Urothelium cell line (cell line): ENCODE measurements at regions not wholly inside any gene's neighbourhood (a gene's known extent, or its start where the extent isn't known, plus 50 kb on each side); places are given as distances from the start of the nearest gene placed in this dataset.
"Not testable (repeated sequence)": the region's sequence is repeated elsewhere in the genome, so short reads cannot be mapped to it uniquely, and the experiment has no call there.

Experiments used
- DNase-seq: peaks from one replicate; pipeline ENCODE4 v3.0.0; 2011; ENCODE audit warnings: low spot score, mixed read lengths
- FAIRE-seq: peaks from 2 replicates; lab custom pipeline; 2011; peaks lifted over from hg19 to GRCh38; lab: Jason Lieb, UNC

DNA sequence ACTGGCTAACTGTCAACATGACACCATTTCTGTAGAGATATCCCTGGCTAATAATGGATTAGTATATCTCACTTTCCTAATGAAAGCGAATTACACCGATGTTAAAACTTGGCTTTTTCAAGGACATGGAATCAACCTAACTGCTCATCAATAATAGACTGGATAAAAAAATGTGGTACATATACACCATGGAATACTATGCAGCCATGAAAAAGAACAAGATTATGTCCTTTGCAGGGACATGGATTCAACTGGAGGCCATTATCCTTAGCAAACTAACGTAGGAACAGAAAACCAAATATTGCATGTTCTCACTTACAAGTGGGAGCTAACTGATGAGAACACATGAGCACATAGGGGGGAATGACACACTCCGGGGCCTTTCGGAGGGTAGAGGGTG lies 62.6 kb downstream of the ZIC1 start:
- FAIRE-seq (no peak), DNase-seq (no peak)

DNA sequence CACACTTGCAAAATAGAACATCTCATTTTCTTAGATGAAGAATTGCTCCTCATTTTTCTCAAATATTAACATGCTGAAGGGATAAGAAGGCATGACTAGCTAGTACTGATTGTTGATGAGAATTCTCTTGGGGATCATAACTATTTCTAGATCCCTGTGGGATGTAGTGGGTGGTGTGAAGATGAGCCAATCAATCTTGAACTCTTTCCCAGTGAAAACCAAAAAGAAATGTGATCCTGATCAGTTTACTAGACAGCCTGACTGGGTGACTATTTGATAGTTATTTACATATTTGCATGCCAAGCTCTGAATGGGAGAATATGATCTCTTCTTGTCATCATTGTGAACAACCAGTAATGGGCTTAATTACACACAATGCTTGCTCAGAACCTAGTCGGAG lies 63.7 kb downstream of the ZIC1 start:
- no peak for FAIRE-seq
- no peak for DNase-seq

DNA sequence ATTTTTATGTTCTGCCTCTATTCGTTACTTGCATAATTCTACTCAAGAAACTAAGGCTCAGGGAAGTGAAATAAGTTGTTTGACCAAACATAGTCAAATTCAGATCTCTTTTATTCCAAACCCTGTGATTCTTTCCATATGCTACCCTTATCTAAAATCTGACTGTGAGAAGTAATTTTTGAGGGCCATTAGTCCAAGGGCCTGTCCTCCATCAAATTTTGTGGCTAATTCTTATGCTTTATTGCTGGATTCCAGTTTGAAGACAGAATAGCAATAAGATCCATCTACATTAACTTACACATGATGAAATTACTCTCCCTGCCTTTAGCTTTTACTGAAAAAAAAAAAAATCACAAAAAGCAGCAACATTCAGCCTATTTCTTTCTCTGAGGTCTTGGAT lies 74.0 kb downstream of the ZIC1 start:
- FAIRE-seq (no peak), DNase-seq (no peak)

GRCh38 chr3:147483578-147483977 lies 74.4 kb downstream of the ZIC1 start:
- no peak for FAIRE-seq
- no peak for DNase-seq

GRCh38 chr3:147493065-147493464 lies 83.9 kb downstream of the ZIC1 start:
- DNase-seq (no peak), FAIRE-seq (no peak)

DNA sequence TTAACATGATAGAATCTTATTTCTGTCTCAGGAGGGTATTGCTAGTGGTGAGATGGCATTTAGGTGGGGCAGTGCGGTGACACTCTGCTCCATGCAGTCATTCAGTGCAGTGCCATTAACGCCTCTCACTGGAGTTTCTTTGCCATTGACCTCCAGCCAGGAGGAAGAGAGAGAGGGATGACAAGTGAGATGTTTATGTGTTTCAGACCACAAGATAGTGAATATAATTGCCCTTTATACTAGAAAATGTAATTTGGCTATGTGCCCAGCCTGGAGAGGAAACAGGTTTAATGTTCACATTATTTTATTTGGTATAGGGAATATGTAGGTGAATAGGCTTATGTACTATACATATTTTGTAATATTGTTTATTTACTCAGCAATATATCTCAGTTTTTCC lies 84.5 kb downstream of the ZIC1 start:
- DNase-seq (peak; percentile 1), FAIRE-seq (no peak)

DNA sequence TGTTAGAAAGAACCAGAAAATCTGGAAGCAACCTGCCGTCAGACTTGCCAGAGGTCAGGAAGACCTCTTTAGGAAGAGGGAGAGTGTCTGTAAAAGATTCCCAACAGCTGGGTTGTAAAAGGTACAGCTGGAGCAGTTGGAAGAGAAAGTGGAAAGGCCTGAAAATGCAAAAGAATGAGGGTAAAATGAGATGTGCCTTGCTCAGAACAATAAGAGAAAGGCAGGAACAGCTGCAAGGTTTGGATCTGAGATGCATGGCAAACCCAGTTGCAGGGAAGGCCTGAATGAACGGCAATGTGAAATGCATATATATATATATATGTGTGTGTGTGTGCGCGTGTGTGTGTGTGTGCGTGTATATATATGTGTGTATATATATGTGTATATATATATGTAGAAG lies 88.1 kb downstream of the ZIC1 start:
- DNase-seq (no peak), FAIRE-seq (no peak)

DNA sequence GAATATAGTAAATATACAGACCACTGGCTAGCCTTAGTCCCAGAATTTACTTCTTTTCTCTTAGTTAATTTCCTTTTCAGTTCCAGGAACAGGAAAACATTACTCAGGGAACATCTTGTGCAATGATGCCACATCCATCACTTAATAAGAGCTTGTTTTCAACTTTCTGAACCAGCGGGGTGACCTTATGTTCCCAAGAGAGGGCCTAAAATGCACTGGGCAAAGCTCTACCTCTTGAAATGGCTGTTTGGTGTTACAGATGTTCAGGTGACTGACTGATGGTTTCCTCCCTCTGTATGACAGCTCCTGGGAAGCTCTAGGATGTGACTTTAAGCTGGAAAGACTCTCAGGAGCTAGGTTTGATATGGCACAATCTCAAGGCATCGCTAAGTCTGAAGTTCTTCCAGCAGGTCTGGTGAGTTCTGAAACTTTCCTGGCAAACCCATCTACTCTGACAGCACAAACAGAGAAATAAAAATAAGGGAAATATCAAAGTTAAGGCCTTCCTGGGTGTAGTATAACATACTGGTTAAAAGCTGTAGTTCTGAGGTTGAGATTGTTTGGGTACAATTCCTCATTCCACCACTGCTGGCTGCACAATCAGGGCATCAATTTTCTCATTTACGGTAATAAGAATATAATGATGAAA lies 98.6 kb downstream of the ZIC1 start:
- FAIRE-seq = no peak

DNA sequence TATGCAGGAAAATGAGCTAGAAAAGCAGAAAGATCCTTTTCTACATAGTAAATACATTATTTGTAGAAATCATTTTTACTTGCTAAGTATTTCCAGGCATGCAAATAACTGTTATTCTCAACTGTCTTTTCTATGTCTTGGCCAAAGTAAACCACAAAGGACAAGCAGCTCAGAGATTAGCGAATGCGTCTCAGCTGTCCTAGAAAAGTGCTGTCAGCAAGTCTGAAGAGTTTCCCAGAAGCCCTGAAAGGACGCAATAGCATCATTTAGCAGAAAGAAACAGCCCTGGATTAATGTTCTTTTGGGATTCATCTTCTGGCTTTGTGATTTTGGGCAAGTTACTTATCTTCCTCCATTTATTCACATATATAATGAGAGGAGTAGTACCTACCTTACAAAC lies 100.3 kb downstream of the ZIC1 start:
- DNase-seq (no peak), FAIRE-seq (no peak)

More for the DNA sequence above, 98.6 kb downstream of the ZIC1 start:
- no peak for DNase-seq

- no peak for DNase-seq
- FAIRE-seq = no peak
Observed at GRCh38 chr3:147513785-147514184, 104.6 kb downstream of the ZIC1 start.

- DNase-seq = no peak
- no peak for FAIRE-seq
Observed at GRCh38 chr3:147514366-147515160, 105.4 kb downstream of the ZIC1 start.

- FAIRE-seq (no peak), DNase-seq (no peak)
Observed at GRCh38 chr3:147518465-147518864, 109.3 kb downstream of the ZIC1 start.

DNA sequence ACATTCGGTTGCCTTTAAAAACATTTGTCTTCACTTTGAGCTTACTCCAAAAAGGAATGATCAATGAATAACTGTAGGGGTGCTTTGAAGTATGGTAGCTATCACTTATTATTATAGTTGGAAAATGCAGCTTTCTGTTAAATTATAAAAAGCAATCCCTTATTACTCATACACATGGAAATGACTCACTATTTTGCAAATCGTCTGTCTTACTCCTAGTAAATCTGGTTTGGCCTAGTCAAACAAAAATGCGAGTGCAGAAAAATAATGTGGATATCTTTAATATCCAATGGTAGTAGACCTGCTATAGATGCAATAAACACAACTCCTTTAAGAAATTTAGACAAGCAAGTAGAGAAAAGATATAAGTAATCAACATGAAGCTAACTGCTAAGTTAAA lies 112.5 kb downstream of the ZIC1 start:
- FAIRE-seq = no peak
- no peak for DNase-seq

DNA sequence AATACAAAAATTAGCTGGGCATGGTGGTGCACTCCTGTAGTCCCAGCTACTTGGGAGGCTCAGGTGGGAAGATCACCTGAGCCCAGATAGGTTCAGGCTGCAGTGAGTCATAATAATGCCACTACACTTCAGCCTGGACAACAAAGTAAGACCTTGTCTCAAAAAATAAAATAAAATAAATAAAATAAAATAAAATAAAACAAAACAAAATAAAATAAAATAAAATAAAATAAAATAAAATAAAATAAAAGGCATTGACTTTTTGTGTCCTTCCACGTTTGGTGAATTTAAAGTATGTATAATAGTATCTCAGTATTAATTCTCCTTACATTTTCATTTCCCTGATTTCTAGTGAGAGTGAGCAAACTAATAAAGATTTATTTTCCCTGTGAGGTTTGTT lies 113.6 kb downstream of the ZIC1 start:
- FAIRE-seq, DNase-seq: not testable (repeated sequence)

DNA sequence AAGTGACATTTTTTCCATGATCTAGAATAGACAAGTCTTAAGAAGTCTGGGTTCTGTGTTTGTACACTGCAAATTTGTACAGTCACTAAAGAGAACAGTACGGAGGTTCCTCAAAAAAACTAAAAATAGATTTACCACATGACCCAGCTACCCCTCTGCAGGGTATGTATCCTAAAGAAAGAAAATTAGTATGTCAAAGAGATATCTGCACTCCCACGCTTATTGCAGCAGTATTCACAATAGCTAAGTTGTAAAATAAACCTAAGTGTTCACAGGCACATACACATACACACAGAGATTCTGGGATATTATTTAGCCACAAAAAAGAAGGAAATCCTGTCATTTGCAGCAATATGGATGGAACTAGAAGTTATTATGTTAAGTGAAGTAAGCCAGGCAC lies 120.4 kb downstream of the ZIC1 start:
- DNase-seq (no peak), FAIRE-seq (no peak)

DNA sequence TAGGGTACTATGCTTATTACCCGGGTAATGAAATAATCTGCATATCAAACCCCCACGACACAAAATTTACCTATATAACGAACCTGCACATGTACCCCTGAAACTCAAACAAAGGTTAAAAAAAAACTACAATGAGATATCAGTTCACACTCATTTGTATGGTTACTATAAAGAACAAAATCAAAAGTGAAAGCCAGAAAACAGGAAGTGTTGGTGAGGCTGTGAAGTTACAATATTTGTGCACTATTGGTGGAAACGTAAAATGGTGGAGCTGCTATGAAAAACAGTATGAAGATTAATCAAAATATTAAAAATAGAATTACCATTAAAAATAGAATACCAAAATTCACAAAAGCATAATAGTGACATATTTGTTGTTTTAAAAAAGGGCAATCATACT lies 128.9 kb downstream of the ZIC1 start:
- FAIRE-seq (no peak), DNase-seq (no peak)

GRCh38 chr3:147540921-147541320 lies 131.8 kb downstream of the ZIC1 start:
- DNase-seq (no peak), FAIRE-seq (no peak)

- FAIRE-seq (no peak), DNase-seq (no peak)
Observed at GRCh38 chr3:147544290-147544689, 135.1 kb downstream of the ZIC1 start.

DNA sequence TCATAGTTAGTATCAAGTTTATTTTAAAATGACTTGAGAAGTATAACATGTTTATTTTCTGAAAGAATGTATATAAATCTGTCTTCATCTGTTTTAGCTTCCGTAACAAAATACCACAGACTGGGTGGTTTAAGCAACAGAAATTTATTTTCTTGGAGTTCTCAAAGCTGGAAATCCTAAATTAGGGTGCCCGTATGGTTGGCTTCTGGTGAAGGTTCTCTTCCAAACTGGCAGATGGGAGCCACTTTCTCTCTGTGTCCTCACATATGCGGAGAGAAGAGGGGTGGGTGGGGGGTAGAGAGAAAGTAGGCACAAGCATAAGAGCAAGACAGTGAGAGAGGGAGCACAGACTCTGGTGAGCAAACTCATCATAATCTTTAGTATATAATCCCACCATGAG lies 142.3 kb downstream of the ZIC1 start:
- no peak for FAIRE-seq
- no peak for DNase-seq

- no peak for DNase-seq
- no peak for FAIRE-seq
Observed at GRCh38 chr3:147554332-147554731, 145.2 kb downstream of the ZIC1 start.

- FAIRE-seq (no peak), DNase-seq (no peak)
Observed at GRCh38 chr3:147572970-147573340, 163.8 kb downstream of the ZIC1 start.

- DNase-seq = no peak
- no peak for FAIRE-seq
Observed at GRCh38 chr3:147574621-147575020, 165.5 kb downstream of the ZIC1 start.

- no peak for FAIRE-seq
- DNase-seq = no peak
Observed at GRCh38 chr3:147575391-147575790, 166.2 kb downstream of the ZIC1 start.
